ENCODE measurements at regions not wholly inside any gene's neighbourhood (a gene's known extent, or its start where the extent isn't known, plus 50 kb on each side); places are given as distances from the start of the nearest gene placed in this dataset.

- no peak for ATAC-seq
- no peak for TF ChIP-seq CTCF (IDR thresholded peaks at IDR 0.05)
- Histone ChIP-seq H3K27me3 (ENCODE audit: insufficient read depth in 3 of 3, low read length in 2 of 3) (no peaks in the 10 kb centered on the region), H3K9me3 (peaks cover 10% of the 10 kb centered on the region), H3K4me1 (no peaks in the 10 kb centered on the region), H3K27ac (no peak overlapping the region), H3K36me3 (ENCODE audit: insufficient read depth in 1 of 2, low read depth in 1 of 2) (no peaks in the 10 kb centered on the region), H3K4me3 (no peak overlapping the region)
- intact Hi-C loops (cut with DNase I), result no loop called here
- no peak for DNase-seq
- WGBS, 3 donors, result 54 to 63% (median 56%) methylated on average over 6 of the region's 6 CpGs
These were observed 102.3 kb upstream of the BCAT1 start for GRCh38 chr12:25051171-25051570.

DNA sequence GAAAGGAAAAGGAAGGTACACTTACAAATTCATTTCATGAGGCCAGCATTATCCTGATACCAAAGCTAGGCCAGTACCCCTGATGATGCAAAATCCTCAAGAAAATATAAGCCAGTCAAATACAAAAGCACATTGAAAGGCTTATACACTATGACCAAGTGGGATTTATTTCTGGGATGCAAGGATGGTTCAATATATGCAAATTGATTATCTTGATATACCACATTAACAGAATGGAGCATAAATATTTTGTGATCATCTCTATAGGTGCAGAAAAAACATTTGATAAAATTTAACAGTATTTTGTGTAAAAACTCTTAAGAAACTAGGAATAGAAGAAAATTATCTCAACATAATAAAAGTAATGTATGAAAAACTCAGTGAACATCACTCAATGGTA is 97.0 kb upstream of the BCAT1 start:
- peaks cover 14% of the 10 kb centered on the region for H3K9me3 ChIP-seq
- intact Hi-C loops (cut with DNase I), result no loop called here
- ATAC-seq, result no peak
- H3K36me3 ChIP-seq (ENCODE audit: insufficient read depth in 1 of 2, low read depth in 1 of 2), result no peaks in the 10 kb centered on the region
- H3K27ac ChIP-seq, result no peak overlapping the region
- H3K4me1 ChIP-seq, result no peaks in the 10 kb centered on the region
- no peaks in the 10 kb centered on the region for H3K27me3 ChIP-seq (ENCODE audit: insufficient read depth in 3 of 3, low read length in 2 of 3)
- TF ChIP-seq CTCF (IDR thresholded peaks at IDR 0.05), result no peak
- no peak overlapping the region for H3K4me3 ChIP-seq
- DNase-seq, result no peak

GRCh38 chr12:25041006-25041741 is 92.3 kb upstream of the BCAT1 start:
- H3K27ac ChIP-seq, result no peak overlapping the region
- no peak for TF ChIP-seq CTCF (IDR thresholded peaks at IDR 0.05)

GRCh38 chr12:25040593-25040992 is 91.7 kb upstream of the BCAT1 start:
- Histone ChIP-seq H3K4me1 (no peaks in the 10 kb centered on the region), H3K9me3 (no peaks in the 10 kb centered on the region), H3K36me3 (ENCODE audit: insufficient read depth in 1 of 2, low read depth in 1 of 2) (no peaks in the 10 kb centered on the region), H3K27me3 (ENCODE audit: insufficient read depth in 3 of 3, low read length in 2 of 3) (peaks cover 0 to 6% (median 0%) of the 10 kb centered on the region in 3 donors), H3K4me3 (no peak overlapping the region), H3K27ac (no peak overlapping the region)
- 71 to 75% (median 73%) methylated on average over 4 of the region's 4 CpGs for WGBS, 3 donors
- intact Hi-C loops (cut with DNase I), result no loop called here
- no peak for DNase-seq
- TF ChIP-seq CTCF (IDR thresholded peaks at IDR 0.05), result no peak
- ATAC-seq, result no peak

More at GRCh38 chr12:25041006-25041741, 92.3 kb upstream of the BCAT1 start:
- WGBS, 3 donors, result 67 to 73% (median 70%) methylated on average over 9 of the region's 9 CpGs
- H3K4me3 ChIP-seq, result no peak overlapping the region
- H3K4me1 ChIP-seq, result no peaks in the 10 kb centered on the region
- peaks cover 3% of the 10 kb centered on the region for H3K9me3 ChIP-seq
- ATAC-seq (no peak), DNase-seq (no peak)
- H3K36me3 ChIP-seq (ENCODE audit: insufficient read depth in 1 of 2, low read depth in 1 of 2), result no peaks in the 10 kb centered on the region
- H3K27me3 ChIP-seq (ENCODE audit: insufficient read depth in 3 of 3, low read length in 2 of 3), result peaks cover 0 to 6% (median 0%) of the 10 kb centered on the region in 3 donors
- intact Hi-C loops (cut with DNase I), result no loop called here

DNA sequence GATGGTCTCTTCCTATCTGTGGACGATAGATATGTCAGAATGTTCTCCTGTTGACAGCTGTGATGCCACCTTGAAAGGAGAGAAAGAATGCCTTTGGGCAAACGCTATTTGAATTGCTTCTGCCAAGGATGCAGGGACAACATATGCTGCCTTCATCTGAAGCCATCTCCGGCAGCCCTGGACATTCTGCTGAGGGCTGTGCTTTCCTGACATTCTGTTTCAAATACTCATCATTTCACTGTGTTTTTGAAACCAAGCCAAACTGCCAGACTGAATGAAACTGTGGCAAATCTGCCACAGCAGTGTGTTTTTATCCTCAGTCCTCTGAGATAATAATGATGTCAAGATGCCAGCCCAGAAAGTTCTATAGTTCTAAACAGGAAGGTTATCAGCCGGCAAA is 85.8 kb upstream of the BCAT1 start:
- 16 to 37% (median 22%) methylated on average over 4 of the region's 4 CpGs for whole genome bisulfite sequencing, 3 donors
- ATAC-seq (no peak), DNase-seq (no peak)
- Histone ChIP-seq H3K9me3 (no peaks in the 10 kb centered on the region), H3K27ac (no peak overlapping the region), H3K4me1 (no peaks in the 10 kb centered on the region), H3K27me3 (ENCODE audit: insufficient read depth in 3 of 3, low read length in 2 of 3) (peaks cover 0 to 6% (median 0%) of the 10 kb centered on the region in 3 donors), H3K4me3 (no peak overlapping the region), H3K36me3 (ENCODE audit: insufficient read depth in 1 of 2, low read depth in 1 of 2) (no peaks in the 10 kb centered on the region)
- no peak for TF ChIP-seq CTCF (IDR thresholded peaks at IDR 0.05)
- intact Hi-C loops (cut with DNase I), result no loop called here

Measured in psoas muscle (tissue), 7 donors.